Sigmoid colon (tissue), 6 donors: ENCODE measurements at regions not wholly inside any gene's neighbourhood (a gene's known extent, or its start where the extent isn't known, plus 50 kb on each side); places are given as distances from the start of the nearest gene placed in this dataset.
"Not testable (repeated sequence)": the region's sequence is repeated elsewhere in the genome, so short reads cannot be mapped to it uniquely, and the experiment has no call there.

Source experiments
- DNase-seq: peaks from one replicate; pipeline ENCODE4 v3.0.0-alpha.2; 2019
- H3K27ac ChIP-seq, 4 donors: fragments of 200-600 bp; sonication (generic); one replicate each; pipeline ENCODE4 v1.5.1; 2016 to 2019; ENCODE audit warnings: mild to moderate bottlenecking in 1 of 4
- H3K27me3 ChIP-seq, 3 donors: fragments of 200-600 bp; sonication (generic); one replicate each; pipeline ENCODE4 v1.5.1; 2019; ENCODE audit warnings: mild to moderate bottlenecking in 1 of 3
- H3K36me3 ChIP-seq, 4 donors: fragments of 200-600 bp; sonication (generic); one replicate each; pipeline ENCODE4 v1.5.1; 2016 to 2019
- H3K4me1 ChIP-seq, 4 donors: fragments of 200-600 bp; sonication (generic); one replicate each; pipeline ENCODE4 v1.5.1; 2017 to 2019
- H3K4me3 ChIP-seq, 4 donors: fragments of 200-600 bp; sonication (generic); one replicate each; pipeline ENCODE4 v1.5.1; 2017 to 2019; ENCODE audit warnings: mild to moderate bottlenecking in 2 of 4, moderate library complexity in 1 of 4
- H3K9me3 ChIP-seq, 4 donors: fragments of 200-600 bp in 3 of 4; sonication (generic) in 3 of 4; one replicate each; pipeline versions ENCODE4 v1.5.1 to v1.6.1; 2013 to 2019
- EP300 ChIP-seq, 4 donors: sonication (generic); formaldehyde crosslinking; IDR thresholded peaks; one replicate each; pipeline ENCODE4 v1.6.1; 2017; ENCODE audit warnings: antibody characterized with exemption in 4 of 4
- POLR2A ChIP-seq, 2 donors: fragments of 450-650 bp; IDR thresholded peaks; one replicate each; pipeline ENCODE4 v1.6.1; 2016; ENCODE audit warnings: antibody characterized with exemption in 2 of 2, mild to moderate bottlenecking in 2 of 2, moderate library complexity in 2 of 2
- POLR2AphosphoS5 ChIP-seq, 4 donors: sonication (generic); formaldehyde crosslinking; IDR thresholded peaks; one replicate each; pipeline ENCODE4 v1.6.1; 2017; ENCODE audit warnings: antibody characterized with exemption in 4 of 4
- WGBS, 2 donors: extraction: QIAGEN DNeasy Blood & Tissue Kit; methylation state at CpG; one replicate each; pipeline ENCODE4 v1.1.7; 2013; 5-methylcytosine and 5-hydroxymethylcytosine counted together
- intact Hi-C: fragments of 100-400 bp; cut with DNase I; formaldehyde crosslinking; loops from one replicate; pipeline ENCODE4 v1.15.1; 2023
- TF ChIP-seq, protein P1 (sequence below), 4 experiments: fragments of 450-650 bp in 3 of 4; fragments of 200-600 bp in 1 of 4; IDR thresholded peaks; one replicate each; pipeline ENCODE4 v1.5.1; 2016 to 2019; ENCODE audit warnings: antibody characterized with exemption in 4 of 4, mild to moderate bottlenecking in 3 of 4, moderate library complexity in 2 of 4
- donor health status: healthy with polysubstance abuse.
- donor health status: healthy.

DNA sequence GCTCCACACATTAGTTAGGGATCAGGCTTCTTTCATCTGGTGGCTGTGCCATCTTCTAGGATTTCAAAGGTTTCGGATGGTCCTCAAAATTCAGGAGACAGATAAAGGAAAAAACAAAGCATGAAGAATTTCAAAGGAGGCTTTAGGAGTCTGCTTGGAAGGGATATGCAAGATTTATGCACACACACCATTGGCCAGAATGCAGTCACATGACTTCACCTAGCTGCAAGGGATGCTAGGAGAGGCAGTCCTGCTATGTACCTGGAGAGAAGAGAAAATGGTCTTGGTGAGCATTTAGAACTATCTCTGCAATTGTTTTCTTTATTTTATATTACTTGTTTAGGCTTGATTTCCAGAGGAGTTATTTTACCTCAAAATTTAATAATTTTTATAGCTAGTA, 174.6 kb downstream of the PCTP start:
- no peaks in the 10 kb centered on the region for H3K36me3 ChIP-seq
- H3K9me3 ChIP-seq: peaks cover 0 to 6% (median 4%) of the 10 kb centered on the region in 4 donors
- no peaks in the 10 kb centered on the region for H3K4me1 ChIP-seq
- no peak overlapping the region for H3K27ac ChIP-seq
- TF ChIP-seq POLR2AphosphoS5 (IDR thresholded peaks at IDR 0.05) (no peak), POLR2A (IDR thresholded peaks at IDR 0.05) (no peak), EP300 (IDR thresholded peaks at IDR 0.05) (no peak)
- TF ChIP-seq, protein P1, sequence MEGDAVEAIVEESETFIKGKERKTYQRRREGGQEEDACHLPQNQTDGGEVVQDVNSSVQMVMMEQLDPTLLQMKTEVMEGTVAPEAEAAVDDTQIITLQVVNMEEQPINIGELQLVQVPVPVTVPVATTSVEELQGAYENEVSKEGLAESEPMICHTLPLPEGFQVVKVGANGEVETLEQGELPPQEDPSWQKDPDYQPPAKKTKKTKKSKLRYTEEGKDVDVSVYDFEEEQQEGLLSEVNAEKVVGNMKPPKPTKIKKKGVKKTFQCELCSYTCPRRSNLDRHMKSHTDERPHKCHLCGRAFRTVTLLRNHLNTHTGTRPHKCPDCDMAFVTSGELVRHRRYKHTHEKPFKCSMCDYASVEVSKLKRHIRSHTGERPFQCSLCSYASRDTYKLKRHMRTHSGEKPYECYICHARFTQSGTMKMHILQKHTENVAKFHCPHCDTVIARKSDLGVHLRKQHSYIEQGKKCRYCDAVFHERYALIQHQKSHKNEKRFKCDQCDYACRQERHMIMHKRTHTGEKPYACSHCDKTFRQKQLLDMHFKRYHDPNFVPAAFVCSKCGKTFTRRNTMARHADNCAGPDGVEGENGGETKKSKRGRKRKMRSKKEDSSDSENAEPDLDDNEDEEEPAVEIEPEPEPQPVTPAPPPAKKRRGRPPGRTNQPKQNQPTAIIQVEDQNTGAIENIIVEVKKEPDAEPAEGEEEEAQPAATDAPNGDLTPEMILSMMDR (IDR thresholded peaks at IDR 0.05): no peak
- no peaks in the 10 kb centered on the region for H3K27me3 ChIP-seq
- no peak for DNase-seq
- 94 to 97% methylated on average over 1 of the region's 1 CpG for WGBS, 2 donors
- no peak overlapping the region for H3K4me3 ChIP-seq
- intact Hi-C loops: no loop called here

DNA sequence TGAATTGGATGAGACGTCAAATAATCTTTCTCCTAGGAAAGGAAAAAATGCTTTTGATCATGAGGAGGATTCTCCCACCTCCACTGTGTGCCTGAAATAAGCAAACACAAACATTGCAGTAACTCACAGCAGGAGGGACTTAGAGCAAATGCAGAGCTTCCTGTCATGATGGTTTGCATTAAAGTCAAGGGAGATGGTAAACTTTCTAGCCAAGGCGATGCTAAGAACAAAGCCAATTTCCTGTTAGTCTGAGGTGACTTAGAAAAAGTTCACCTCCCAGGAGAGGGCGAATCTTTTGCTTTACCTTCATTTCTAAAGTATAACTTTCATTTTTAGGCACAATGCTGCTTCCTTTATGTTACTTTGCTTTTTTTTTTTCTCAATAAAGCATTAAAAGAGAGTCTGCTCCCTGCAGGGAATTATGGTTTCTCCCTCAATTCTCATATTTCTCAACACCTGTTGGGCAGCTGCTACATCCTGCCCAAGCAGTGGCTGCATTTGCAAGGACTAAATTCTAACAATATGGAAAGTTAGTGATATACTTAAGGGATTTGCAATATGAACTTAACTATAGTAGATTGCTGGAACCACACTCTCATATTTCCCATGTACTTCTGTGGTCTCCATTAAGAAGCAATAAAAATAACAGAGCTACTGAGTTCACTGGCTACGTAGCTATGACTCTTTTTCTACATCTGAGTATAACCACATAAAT, 175.6 kb downstream of the PCTP start:
- Histone ChIP-seq H3K4me1 (no peaks in the 10 kb centered on the region), H3K4me3 (no peak overlapping the region), H3K27ac (no peak overlapping the region), H3K27me3 (no peaks in the 10 kb centered on the region), H3K9me3 (peaks cover 0 to 6% (median 4%) of the 10 kb centered on the region in 4 donors), H3K36me3 (no peaks in the 10 kb centered on the region)
- intact Hi-C loops: no loop called here
- 32 to 55% methylated on average over 4 of the region's 4 CpGs for WGBS, 2 donors
- DNase-seq: no peak
- no peak for TF ChIP-seq EP300 (IDR thresholded peaks at IDR 0.05)
- TF ChIP-seq, protein P1 (IDR thresholded peaks at IDR 0.05): no peak
- no peak for TF ChIP-seq POLR2AphosphoS5 (IDR thresholded peaks at IDR 0.05)
- no peak for TF ChIP-seq POLR2A (IDR thresholded peaks at IDR 0.05)

DNA sequence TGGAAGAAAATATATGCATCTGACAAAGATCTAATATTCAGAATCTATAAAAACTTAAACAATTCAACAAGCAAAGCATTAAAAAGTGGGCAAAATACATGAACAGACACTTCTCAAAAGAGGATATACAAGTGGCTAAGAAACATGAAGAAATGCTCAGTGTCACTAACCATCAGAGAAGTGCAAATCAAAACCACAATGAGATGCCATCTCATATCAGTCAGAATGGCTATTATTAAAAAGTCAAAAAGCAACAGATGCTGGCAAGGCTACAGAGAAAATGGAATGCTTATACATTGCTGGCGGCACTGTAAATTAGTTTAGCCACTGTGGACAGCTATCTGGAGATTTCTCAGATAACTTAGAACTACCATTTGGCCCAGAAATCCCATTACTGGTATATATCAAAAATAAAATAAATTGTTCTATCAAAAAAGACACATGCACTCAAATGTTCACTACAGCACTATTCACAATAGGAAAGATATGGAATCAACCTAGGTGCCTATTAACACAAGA, 179.5 kb downstream of the PCTP start:
- no peaks in the 10 kb centered on the region for H3K36me3 ChIP-seq
- no peak overlapping the region for H3K4me3 ChIP-seq
- TF ChIP-seq, protein P1 (IDR thresholded peaks at IDR 0.05): no peak
- TF ChIP-seq POLR2AphosphoS5 (IDR thresholded peaks at IDR 0.05): no peak
- no peak for TF ChIP-seq EP300 (IDR thresholded peaks at IDR 0.05)
- TF ChIP-seq POLR2A (IDR thresholded peaks at IDR 0.05): no peak
- H3K27ac ChIP-seq: no peak overlapping the region
- peaks cover 0 to 6% (median 2%) of the 10 kb centered on the region in 4 donors for H3K9me3 ChIP-seq
- 91 to 93% methylated on average over 1 of the region's 1 CpG for WGBS, 2 donors
- no peak for DNase-seq
- H3K4me1 ChIP-seq: no peaks in the 10 kb centered on the region
- no peaks in the 10 kb centered on the region for H3K27me3 ChIP-seq
- intact Hi-C loops: no loop called here

DNA sequence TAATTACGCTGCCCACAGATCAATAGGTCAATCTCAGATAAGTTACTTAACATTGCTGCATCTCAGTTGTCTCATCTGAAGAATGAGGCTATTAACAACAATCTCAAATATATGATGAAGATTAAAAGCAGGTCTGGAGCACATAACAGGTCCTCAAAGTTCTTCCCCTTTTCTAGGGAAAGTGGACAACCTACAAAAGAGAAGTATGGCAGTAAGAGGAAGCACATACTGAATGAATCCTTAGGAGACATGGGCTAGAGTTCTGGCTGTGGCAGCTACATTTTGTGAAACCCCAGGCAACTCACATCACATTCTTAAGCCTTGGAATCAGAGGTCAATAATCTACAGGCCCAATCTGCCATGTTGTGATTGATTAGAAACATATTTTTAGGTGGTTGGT, 180.6 kb downstream of the PCTP start:
- 75 to 85% methylated on average over 1 of the region's 1 CpG for WGBS, 2 donors
- Histone ChIP-seq H3K27me3 (no peaks in the 10 kb centered on the region), H3K36me3 (no peaks in the 10 kb centered on the region), H3K27ac (no peak overlapping the region), H3K4me1 (no peaks in the 10 kb centered on the region), H3K4me3 (no peak overlapping the region), H3K9me3 (peaks cover 0 to 6% (median 0%) of the 10 kb centered on the region in 4 donors)
- TF ChIP-seq POLR2A (IDR thresholded peaks at IDR 0.05): no peak
- TF ChIP-seq, protein P1 (IDR thresholded peaks at IDR 0.05): no peak
- intact Hi-C loops: no loop called here
- DNase-seq: no peak

DNA sequence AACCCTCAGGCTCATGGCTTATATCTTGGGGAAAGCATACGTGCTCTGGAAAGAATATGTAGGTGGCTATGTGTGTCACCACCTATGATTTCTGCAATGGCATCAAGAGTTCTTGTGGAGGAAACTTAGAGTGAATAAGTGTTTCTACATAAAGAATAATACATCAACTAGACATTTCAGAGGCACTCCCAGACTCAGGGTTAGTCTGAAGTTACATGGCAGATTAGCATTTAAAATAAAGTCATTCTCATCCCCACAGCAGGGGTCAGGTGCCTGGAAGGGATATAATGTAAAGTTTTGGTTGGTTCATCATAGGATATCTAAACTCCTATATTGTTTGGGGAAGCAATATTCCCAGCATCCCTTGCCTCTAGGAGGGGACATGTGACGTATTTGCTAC, 182.1 kb downstream of the PCTP start:
- Histone ChIP-seq H3K9me3 (peaks cover 0 to 6% (median 0%) of the 10 kb centered on the region in 4 donors), H3K4me3 (no peak overlapping the region), H3K27me3 (no peaks in the 10 kb centered on the region), H3K4me1 (no peaks in the 10 kb centered on the region), H3K36me3 (no peaks in the 10 kb centered on the region), H3K27ac (no peak overlapping the region)
- intact Hi-C loops: no loop called here
- TF ChIP-seq, protein P1 (IDR thresholded peaks at IDR 0.05): no peak
- WGBS, 2 donors: 85 to 88% methylated on average over 2 of the region's 2 CpGs
- DNase-seq: no peak

DNA sequence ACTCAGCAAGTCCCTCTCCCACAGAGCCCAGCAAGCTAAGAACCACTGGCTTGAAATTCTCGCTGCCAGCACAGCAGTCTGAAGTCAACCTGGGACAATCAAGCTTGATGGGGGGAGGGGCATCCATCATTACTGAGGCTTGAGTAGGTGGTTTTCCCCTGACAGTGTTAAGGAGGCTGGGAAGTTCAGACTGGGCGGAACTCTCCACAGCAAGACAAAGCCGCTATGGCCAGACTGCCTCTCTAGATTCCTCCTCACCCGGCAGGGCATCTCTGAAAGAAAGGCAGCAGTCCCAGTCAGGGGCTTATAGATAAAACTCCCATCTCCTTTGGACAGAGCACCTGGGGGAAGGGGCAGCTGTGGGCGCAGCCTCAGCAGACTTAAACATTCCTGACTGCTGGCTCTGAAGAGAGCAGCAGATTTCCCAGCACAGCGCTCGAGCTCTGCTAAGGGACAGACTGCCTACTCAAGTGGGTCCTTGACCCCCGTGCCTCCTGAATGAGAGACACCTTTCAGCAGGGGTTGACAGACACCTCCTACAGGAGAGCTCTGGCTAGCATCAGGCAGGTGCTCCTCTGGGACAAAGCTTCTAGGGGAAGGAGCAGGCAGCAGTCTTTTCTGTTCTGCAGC, 188.4 kb downstream of the PCTP start:
- intact Hi-C loops, H3K27ac ChIP-seq, H3K4me1 ChIP-seq, H3K9me3 ChIP-seq, H3K36me3 ChIP-seq, H3K4me3 ChIP-seq, H3K27me3 ChIP-seq, DNase-seq: not testable (repeated sequence)
- WGBS, 2 donors: 51 to 61% methylated on average over 8 of the region's 8 CpGs
